HL-60 (cell line): ENCODE measurements at regions not wholly inside any gene's neighbourhood (a gene's known extent, or its start where the extent isn't known, plus 50 kb on each side); places are given as distances from the start of the nearest gene placed in this dataset.
"Not testable (repeated sequence)": the region's sequence is repeated elsewhere in the genome, so short reads cannot be mapped to it uniquely, and the experiment has no call there.

ENCODE experiments used
- DNase-seq, 2 experiments: peaks; one replicate each; pipeline ENCODE4 v3.0.0-alpha.2; 2010 to 2020; ENCODE audit warnings: low read depth in 1 of 2, low spot score in 1 of 2
- H3K27ac ChIP-seq: fragments of 250-450 bp; sonication (Bioruptor Pico); replicated peaks from 2 replicates; pipeline ENCODE4 v1.5.1; 2020; ENCODE audit warnings: mild to moderate bottlenecking, moderate library complexity
- H3K27me3 ChIP-seq: fragments of 250-450 bp; sonication (Bioruptor Pico); 2 replicates; pipeline ENCODE4 v1.5.1; 2021; ENCODE audit warnings: mild to moderate bottlenecking, moderate library complexity; ENCODE audit not compliant: insufficient read depth, poor library complexity, severe bottlenecking
- H3K4me3 ChIP-seq: replicated peaks from 2 replicates; pipeline ENCODE4 v1.5.1; 2011; ENCODE audit warnings: mild to moderate bottlenecking, control low read depth, low read length; ENCODE audit not compliant: insufficient read depth
- CTCF ChIP-seq: IDR thresholded peaks from one replicate; pipeline ENCODE4 v1.5.1; 2011; ENCODE audit warnings: low read length, control low read depth, inconsistent platforms; ENCODE audit not compliant: insufficient read depth
- GABPA ChIP-seq: IDR thresholded peaks from 2 replicates; pipeline ENCODE4 v1.6.1; 2012; ENCODE audit warnings: low read depth
- POLR2AphosphoS5 ChIP-seq: IDR thresholded peaks from 2 replicates; pipeline ENCODE4 v1.6.1; 2012; ENCODE audit warnings: low read depth
- REST ChIP-seq: IDR thresholded peaks from 2 replicates; pipeline ENCODE4 v1.6.1; 2012; ENCODE audit warnings: low read depth; ENCODE audit not compliant: insufficient replicate concordance
- SPI1 ChIP-seq: IDR thresholded peaks from 2 replicates; pipeline ENCODE4 v1.6.1; 2012; ENCODE audit warnings: low read depth, mild to moderate bottlenecking, borderline replicate concordance

DNA sequence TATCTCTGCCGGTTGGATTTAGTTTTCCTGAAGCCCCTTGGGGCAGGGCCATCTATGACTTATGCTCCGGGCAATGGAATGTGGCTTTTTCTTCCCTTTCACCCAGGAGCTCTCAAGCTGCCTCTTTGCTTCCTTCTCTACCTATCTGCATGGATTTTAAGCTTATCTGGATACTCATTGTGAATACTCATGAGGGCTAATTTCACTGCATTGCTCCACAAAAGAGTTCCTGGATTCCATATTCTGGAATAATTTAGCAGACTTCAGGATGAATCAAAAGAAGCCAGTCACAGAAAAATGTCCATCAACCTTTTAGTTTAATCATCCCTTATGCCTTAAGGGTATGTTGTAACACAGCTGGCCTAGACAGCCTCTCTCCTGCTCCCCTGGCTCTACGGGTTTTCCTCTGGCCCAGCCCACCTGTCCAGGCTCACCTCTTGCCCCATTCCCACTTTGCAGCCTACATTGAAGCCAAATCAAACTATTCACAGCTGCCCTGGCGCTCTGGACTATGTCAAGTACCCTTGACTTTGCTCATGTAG is 122.8 kb upstream of the RMDN2 start:
- Histone ChIP-seq H3K27me3 (no peaks in the 10 kb centered on the region), H3K4me3 (no peak overlapping the region), H3K27ac (no peak overlapping the region)
- TF ChIP-seq POLR2AphosphoS5, result no peak
- no peak for TF ChIP-seq GABPA
- TF ChIP-seq SPI1, result no peak
- TF ChIP-seq CTCF, result no peak
- DNase-seq, result no peak

DNA sequence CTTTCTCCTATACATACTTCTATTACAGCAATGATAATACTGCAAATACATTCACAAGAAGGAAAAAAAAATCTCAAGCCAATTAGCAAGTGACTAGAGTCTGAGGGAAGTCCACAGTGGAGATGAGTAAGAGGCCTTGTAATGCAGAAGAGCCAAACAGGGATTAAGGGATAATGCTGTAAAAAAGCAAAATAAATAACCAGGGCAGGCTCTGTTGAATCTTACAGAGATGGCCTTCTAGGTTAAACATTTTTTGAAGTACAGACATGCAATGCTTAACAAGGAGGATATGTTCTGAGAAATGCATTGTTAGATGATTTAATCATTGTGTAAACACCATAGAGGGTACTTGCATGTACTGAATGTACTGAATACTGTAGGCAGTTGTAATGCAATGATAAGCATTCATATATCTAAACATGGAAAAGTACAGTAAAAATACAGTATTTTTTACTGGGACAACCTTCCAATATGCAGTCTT is 122.1 kb upstream of the RMDN2 start:
- TF ChIP-seq POLR2AphosphoS5 (no peak), REST (no peak), SPI1 (no peak)
- DNase-seq, result no peak
- Histone ChIP-seq H3K27me3 (no peaks in the 10 kb centered on the region), H3K27ac (no peak overlapping the region), H3K4me3 (no peak overlapping the region)

DNA sequence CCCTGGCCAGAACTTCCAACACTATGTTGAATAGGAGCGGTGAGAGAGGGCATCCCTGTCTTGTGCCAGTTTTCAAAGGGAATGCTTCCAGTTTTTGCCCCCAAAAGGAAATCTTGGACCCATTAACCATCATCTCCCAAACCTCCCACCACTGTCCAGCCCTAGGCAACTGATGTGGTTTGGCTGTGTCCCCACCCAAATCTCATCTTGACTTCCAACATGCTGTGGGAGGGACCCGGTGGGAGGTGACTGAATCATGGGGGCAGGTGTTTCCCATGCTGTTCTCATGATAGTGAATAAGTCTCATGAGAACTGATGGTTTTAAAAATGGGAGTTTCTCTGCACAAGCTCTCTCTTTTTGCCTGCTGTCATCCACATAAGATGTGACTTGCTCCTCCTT is 119.1 kb upstream of the RMDN2 start:
- not testable (repeated sequence) for DNase-seq, H3K27me3 ChIP-seq, H3K27ac ChIP-seq, H3K4me3 ChIP-seq

DNA sequence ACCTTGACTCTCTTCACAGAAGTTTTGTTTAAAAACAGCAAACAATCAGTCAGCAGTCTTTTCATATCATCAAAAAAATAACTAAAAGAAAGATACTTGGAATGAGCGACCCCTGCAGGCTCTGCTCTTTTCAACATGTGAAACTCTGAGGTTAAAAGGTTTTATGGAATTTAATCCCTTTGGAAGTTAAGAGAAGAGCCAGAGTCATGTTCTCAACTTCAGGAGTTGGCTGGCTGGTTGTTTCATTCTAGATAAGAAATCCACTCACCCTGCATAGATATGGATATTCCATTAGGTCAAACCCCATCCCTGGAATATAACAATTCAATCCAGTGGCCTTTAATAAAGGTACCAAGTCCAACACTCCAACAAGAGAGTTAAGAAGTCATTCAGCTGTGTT is 115.6 kb upstream of the RMDN2 start:
- Histone ChIP-seq H3K27me3 (no peaks in the 10 kb centered on the region), H3K4me3 (no peak overlapping the region), H3K27ac (no peak overlapping the region; the same call in 1 of the 2 replicates)
- no peak for TF ChIP-seq GABPA
- TF ChIP-seq SPI1, result no peak
- TF ChIP-seq POLR2AphosphoS5, result no peak
- TF ChIP-seq CTCF, result no peak
- no peak for TF ChIP-seq REST
- no peak for DNase-seq

GRCh38 chr2:37809931-37810570 is 115.0 kb upstream of the RMDN2 start:
- Histone ChIP-seq H3K27me3 (no peaks in the 10 kb centered on the region), H3K4me3 (no peak overlapping the region), H3K27ac (no peak overlapping the region; the same call in 1 of the 2 replicates)
- no peak for DNase-seq
- TF ChIP-seq SPI1 (no peak), CTCF (no peak), REST (no peak), POLR2AphosphoS5 (no peak), GABPA (no peak)
